Heart left ventricle (tissue), 16 donors: ENCODE measurements at regions not wholly inside any gene's neighbourhood (a gene's known extent, or its start where the extent isn't known, plus 50 kb on each side); places are given as distances from the start of the nearest gene placed in this dataset.
A peak's percentile ranks its signal among the peaks of the same experiment; 100 is the strongest.

Source experiments
- ATAC-seq, 4 donors: fragments of 200-7000 bp; cut with Tn5 transposase; one replicate each; pipeline ENCODE4 v1.9.1; 2020 to 2022; ENCODE audit warnings: moderate library complexity in 4 of 4, mild to moderate bottlenecking in 3 of 4, moderate number of reproducible peaks in 1 of 4
- DNase-seq, 5 donors: peaks; one replicate each; pipeline ENCODE4 v3.0.0-alpha.2; 2020
- H3K27ac ChIP-seq, 12 donors: fragments of 200-600 bp; sonication (generic) in 4 of 12; one replicate each; pipeline versions ENCODE4 v1.5.0 to v1.8.0; 2016 to 2022; ENCODE audit warnings: mild to moderate bottlenecking in 2 of 12
- H3K27me3 ChIP-seq, 9 donors: fragments of 200-600 bp; sonication (generic) in 2 of 9; one replicate each; pipeline versions ENCODE4 v1.5.1 to v1.8.0; 2016 to 2022; ENCODE audit warnings: mild to moderate bottlenecking in 3 of 9
- H3K36me3 ChIP-seq, 9 donors: fragments of 200-600 bp; sonication (generic) in 2 of 9; one replicate each; pipeline versions ENCODE4 v1.5.0 to v1.8.0; 2018 to 2022; ENCODE audit warnings: mild to moderate bottlenecking in 2 of 9
- H3K4me1 ChIP-seq, 12 donors: fragments of 200-600 bp; sonication (generic) in 4 of 12; one replicate each; pipeline versions ENCODE4 v1.5.0 to v1.8.0; 2016 to 2022; ENCODE audit warnings: mild to moderate bottlenecking in 3 of 12
- H3K4me3 ChIP-seq, 12 donors: fragments of 200-600 bp; sonication (generic) in 4 of 12; one replicate each; pipeline versions ENCODE4 v1.5.0 to v1.8.0; 2017 to 2022; ENCODE audit warnings: mild to moderate bottlenecking in 9 of 12, moderate library complexity in 4 of 12
- H3K9me3 ChIP-seq, 12 donors: fragments of 200-600 bp; sonication (generic) in 4 of 12; one replicate each; pipeline versions ENCODE4 v1.5.0 to v1.8.0; 2016 to 2022; ENCODE audit warnings: mild to moderate bottlenecking in 1 of 12
- CTCF ChIP-seq, 12 donors: fragments of 200-600 bp; sonication (generic) in 4 of 12; IDR thresholded peaks; one replicate each; pipeline versions ENCODE4 v1.5.0 to v1.8.0; 2018 to 2022; ENCODE audit warnings: antibody characterized with exemption in 12 of 12, mild to moderate bottlenecking in 5 of 12
- POLR2A ChIP-seq, 2 donors: fragments of 450-650 bp; IDR thresholded peaks; one replicate each; pipeline ENCODE4 v1.6.1; 2017; ENCODE audit warnings: antibody characterized with exemption in 2 of 2, mild to moderate bottlenecking in 2 of 2, moderate library complexity in 2 of 2
- WGBS, 4 donors: extraction: QIAGEN DNeasy Blood & Tissue Kit in 2 of 4; methylation state at CpG; one replicate each; pipeline versions ENCODE4 v1.1.5 to v1.1.7; 2013 to 2018; 5-methylcytosine and 5-hydroxymethylcytosine counted together
- intact Hi-C, 10 donors: fragments of 100-400 bp; cut with DNase I; formaldehyde crosslinking; loops; one replicate each; pipeline versions ENCODE4 v1.11.1 to v1.14.2; 2022
- donor health status: ischemic (EF 13 %, LVEDD 7.1; RV severe dilation, severe dysfunction).
- donor health status: healthy with polysubstance abuse.
- donor health status: DM: no; HTN: yes; CAD: no.
- donor health status: DM: no; HTN: no; CAD: no.
- donor health status: ischemic (EF 25% LVEDD 6.9; RV normal size, moderate dysfunction).
- donor health status: ischemic (EF 25% LVEDD 5.7; RV mildly dilated, moderate dysfunction).
- donor health status: healthy.
- donor health status: DM: yes; HTN: yes; CAD: no.
- donor health status: ischemic (EF 35%, LVEDD 5.7; RV mildly dilated, moderate dysfunction).
- donor health status: nonischemic (EF 11% LVEDD 7.7; RV severe dilation, severe dysfunction).
- donor health status: DM: yes; HTN: yes; CAD: no.
- donor health status: PGD.
- donor health status: ischemic (EF 29% LVEDD 5.4; RV normal size, mild dysfunction).
- donor health status: nonischemic (EF 23%, LVEDD 6.1; RV moderate dilation, normal function).

DNA sequence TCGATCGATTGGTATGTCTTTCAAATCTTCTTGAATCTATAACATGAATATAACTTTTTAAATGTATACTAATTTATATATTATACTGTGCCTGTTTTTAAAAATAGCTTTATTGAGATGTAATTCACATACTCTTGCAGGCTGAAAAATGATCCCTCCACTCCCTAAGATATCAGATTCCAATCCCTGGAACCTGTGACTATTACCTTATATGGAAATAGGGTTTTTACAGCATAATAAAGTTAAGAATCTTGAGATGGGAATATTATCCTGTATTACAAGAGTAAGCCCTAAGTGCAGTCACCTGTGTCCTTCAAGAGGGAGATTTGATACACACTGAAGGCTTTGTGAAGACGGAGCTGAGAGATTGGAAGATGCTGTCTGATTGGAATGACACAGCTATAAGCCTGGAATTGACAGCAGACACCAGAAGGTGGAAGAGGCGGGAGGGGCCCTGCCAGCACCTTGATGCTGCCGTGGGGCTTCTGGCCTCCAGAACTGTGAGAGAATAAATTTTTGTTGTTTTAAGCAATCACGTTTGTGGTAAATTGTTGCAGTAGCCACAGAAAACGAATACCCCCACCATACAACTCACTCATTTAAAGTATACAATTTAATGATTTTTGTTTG lies 161.3 kb downstream of the RMI1 start:
- Histone ChIP-seq H3K27me3 (peaks cover 0 to 36% (median 12%) of the 10 kb centered on the region in 9 donors), H3K27ac (no peak overlapping the region), H3K4me1 (peaks cover 0 to 38% (median 24%) of the 10 kb centered on the region in 12 donors), H3K9me3 (no peaks in the 10 kb centered on the region), H3K36me3 (no peaks in the 10 kb centered on the region), H3K4me3 (no peak overlapping the region)
- ATAC-seq: no peak
- intact Hi-C loops: loop anchor here in 3 of 10 donors (10.0 kb wide), 3 partner anchors 63 to 187 kb away; partner anchors contain the start of genes HNRNPK (in 1 of the 3) and RMI1 (in 1 of the 3)
- TF ChIP-seq CTCF (IDR thresholded peaks at IDR 0.05) (no peak), POLR2A (IDR thresholded peaks at IDR 0.05) (no peak)
- DNase-seq: no peak
- 93 to 96% (median 94%) methylated on average over 7 of the region's 7 CpGs for WGBS, 4 donors

DNA sequence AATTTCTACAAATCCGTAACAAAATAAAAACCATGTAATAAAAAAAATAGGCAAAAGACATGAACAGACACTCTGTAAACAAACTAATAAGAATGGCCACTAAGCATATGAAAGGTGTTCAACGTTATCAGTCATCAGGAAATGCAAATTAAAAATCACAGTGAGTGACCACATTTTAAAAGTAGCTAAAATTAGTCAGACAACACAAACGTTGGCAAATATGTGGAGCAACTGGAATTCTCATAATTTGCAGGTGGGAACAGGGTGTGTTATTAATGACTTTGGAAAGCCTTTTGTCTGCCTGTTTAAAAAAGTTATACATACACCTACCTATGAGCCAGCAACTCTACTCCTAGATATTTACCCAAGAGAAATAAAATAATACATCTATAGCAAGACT lies 164.4 kb downstream of the RMI1 start:
- Histone ChIP-seq H3K4me3 (no peak overlapping the region), H3K27ac (no peak overlapping the region), H3K4me1 (peaks cover 0 to 38% (median 26%) of the 10 kb centered on the region in 12 donors), H3K36me3 (no peaks in the 10 kb centered on the region), H3K27me3 (peaks cover 0 to 36% (median 12%) of the 10 kb centered on the region in 9 donors), H3K9me3 (no peaks in the 10 kb centered on the region)
- WGBS, 4 donors: 73 to 82% (median 75%) methylated on average over 3 of the region's 3 CpGs
- intact Hi-C loops: loop anchor here in 3 of 10 donors (10.0 kb wide), 3 partner anchors 60 to 190 kb away; partner anchors contain the start of genes HNRNPK (in 1 of the 3) and RMI1 (in 1 of the 3)
- TF ChIP-seq CTCF (IDR thresholded peaks at IDR 0.05) (no peak), POLR2A (IDR thresholded peaks at IDR 0.05) (no peak)
- DNase-seq (no peak), ATAC-seq (no peak)

DNA sequence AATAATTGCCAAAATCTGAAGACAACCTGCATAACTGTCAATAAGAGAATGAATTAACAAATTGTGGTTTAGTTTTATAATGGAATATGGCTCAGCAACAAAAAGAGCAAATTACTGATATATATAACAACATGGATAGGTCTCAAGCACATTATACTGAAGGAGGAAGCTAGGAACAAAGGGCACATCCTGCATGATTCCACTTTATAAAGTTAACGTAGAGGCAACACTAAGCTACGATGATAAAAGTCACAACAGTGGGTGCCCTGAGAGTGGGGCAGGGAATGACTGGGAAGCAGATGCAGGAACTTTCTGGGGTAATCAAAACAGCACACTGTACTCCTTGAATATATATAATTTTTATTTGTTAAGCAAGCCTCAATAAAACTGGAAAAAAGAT lies 165.2 kb downstream of the RMI1 start:
- no peaks in the 10 kb centered on the region for H3K36me3 ChIP-seq
- peaks cover 0 to 31% (median 12%) of the 10 kb centered on the region in 9 donors for H3K27me3 ChIP-seq
- H3K4me3 ChIP-seq: no peak overlapping the region
- peaks cover 0 to 31% (median 19%) of the 10 kb centered on the region in 12 donors for H3K4me1 ChIP-seq
- DNase-seq: no peak
- H3K27ac ChIP-seq: no peak overlapping the region
- H3K9me3 ChIP-seq: no peaks in the 10 kb centered on the region
- intact Hi-C loops: loop anchor here in 3 of 10 donors (10.0 kb wide), 3 partner anchors 59 to 191 kb away; partner anchors contain the start of genes HNRNPK (in 1 of the 3) and RMI1 (in 1 of the 3)
- WGBS, 4 donors: 54 to 65% (median 60%) methylated on average over 2 of the region's 2 CpGs
- ATAC-seq: no peak
- TF ChIP-seq CTCF (IDR thresholded peaks at IDR 0.05): no peak
- no peak for TF ChIP-seq POLR2A (IDR thresholded peaks at IDR 0.05)

- peaks cover 0 to 18% (median 5%) of the 10 kb centered on the region in 9 donors for H3K27me3 ChIP-seq
- intact Hi-C loops: loop anchor here in 3 of 10 donors (10.0 kb wide), 3 partner anchors 58 to 192 kb away; partner anchors contain the start of genes HNRNPK (in 1 of the 3) and RMI1 (in 1 of the 3)
- H3K27ac ChIP-seq: peak overlapping the region in 10 of 12 donors; percentile 8 to 70 (median 54)
- WGBS, 4 donors: 16 to 29% (median 21%) methylated on average over 6 of the region's 6 CpGs
- no peaks in the 10 kb centered on the region for H3K36me3 ChIP-seq
- TF ChIP-seq POLR2A (IDR thresholded peaks at IDR 0.05) (no peak), CTCF (IDR thresholded peaks at IDR 0.05) (no peak)
- no peak overlapping the region for H3K4me3 ChIP-seq
- H3K9me3 ChIP-seq: no peaks in the 10 kb centered on the region
- ATAC-seq (peak in 3 of 4 donors; percentile 32 to 62 (median 54)), DNase-seq (no peak)
- peaks cover 0 to 26% (median 15%) of the 10 kb centered on the region in 12 donors for H3K4me1 ChIP-seq
Observed at GRCh38 chr9:84146893-84147710, 166.5 kb downstream of the RMI1 start.
